ENCODE measurements at regions not wholly inside any gene's neighbourhood (a gene's known extent, or its start where the extent isn't known, plus 50 kb on each side); places are given as distances from the start of the nearest gene placed in this dataset.

GRCh38 chr16:66260522-66261254 lies 105.8 kb upstream of the CDH5 start:
- H3K27ac Mint-ChIP-seq: no peak overlapping the region
- no peaks in the 10 kb centered on the region for H3K36me3 Mint-ChIP-seq (ENCODE audit: low read depth)
- no peak overlapping the region for H3K4me3 Mint-ChIP-seq
- H3K9me3 Mint-ChIP-seq: no peaks in the 10 kb centered on the region
- H3K4me1 Mint-ChIP-seq (ENCODE audit: low read depth): peaks cover 9% of the 10 kb centered on the region
- no peak for DNase-seq
- H3K27me3 Mint-ChIP-seq (ENCODE audit: insufficient read depth): peaks cover 12% of the 10 kb centered on the region
- TF ChIP-seq CTCF (IDR thresholded peaks at IDR 0.05): no peak

GRCh38 chr16:66258916-66259845 lies 107.3 kb upstream of the CDH5 start:
- TF ChIP-seq CTCF (IDR thresholded peaks at IDR 0.05): no peak
- H3K4me1 Mint-ChIP-seq (ENCODE audit: low read depth): peaks cover 9% of the 10 kb centered on the region
- no peak overlapping the region for H3K27ac Mint-ChIP-seq
- H3K9me3 Mint-ChIP-seq: no peaks in the 10 kb centered on the region
- no peaks in the 10 kb centered on the region for H3K36me3 Mint-ChIP-seq (ENCODE audit: low read depth)
- H3K4me3 Mint-ChIP-seq: no peak overlapping the region
- peaks cover 14% of the 10 kb centered on the region for H3K27me3 Mint-ChIP-seq (ENCODE audit: insufficient read depth)
- no peak for DNase-seq

GRCh38 chr16:66256919-66257318 lies 109.6 kb upstream of the CDH5 start:
- no peaks in the 10 kb centered on the region for H3K9me3 Mint-ChIP-seq
- H3K27me3 Mint-ChIP-seq (ENCODE audit: insufficient read depth): peaks cover 10% of the 10 kb centered on the region
- H3K4me3 Mint-ChIP-seq: no peak overlapping the region
- DNase-seq: no peak
- no peak overlapping the region for H3K27ac Mint-ChIP-seq
- H3K36me3 Mint-ChIP-seq (ENCODE audit: low read depth): no peaks in the 10 kb centered on the region
- H3K4me1 Mint-ChIP-seq (ENCODE audit: low read depth): no peaks in the 10 kb centered on the region
- no peak for TF ChIP-seq CTCF (IDR thresholded peaks at IDR 0.05)

DNA sequence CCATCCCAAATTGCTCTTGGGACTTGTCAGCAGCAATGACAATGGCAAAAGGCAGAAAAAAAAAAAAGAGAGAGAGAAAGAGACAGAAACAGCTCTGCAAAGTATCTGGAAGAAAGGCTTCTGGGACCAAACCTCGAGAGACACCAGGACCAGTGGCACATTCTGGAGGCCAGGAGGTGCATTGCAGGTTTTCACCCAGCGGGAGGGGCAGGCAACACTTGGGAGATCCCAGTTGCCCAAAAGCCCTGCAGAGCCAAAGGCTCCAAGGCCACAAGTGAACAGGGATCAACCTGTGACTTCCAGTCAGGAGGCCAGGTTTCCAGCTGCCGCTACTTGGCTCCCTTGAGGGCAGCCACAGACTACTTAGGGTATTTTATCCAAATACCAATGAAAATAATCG lies 110.8 kb upstream of the CDH5 start:
- no peak for DNase-seq
- no peaks in the 10 kb centered on the region for H3K9me3 Mint-ChIP-seq
- peaks cover 17% of the 10 kb centered on the region for H3K27me3 Mint-ChIP-seq (ENCODE audit: insufficient read depth)
- peaks cover 10% of the 10 kb centered on the region for H3K4me1 Mint-ChIP-seq (ENCODE audit: low read depth)
- no peak for TF ChIP-seq CTCF (IDR thresholded peaks at IDR 0.05)
- no peak overlapping the region for H3K27ac Mint-ChIP-seq
- no peaks in the 10 kb centered on the region for H3K36me3 Mint-ChIP-seq (ENCODE audit: low read depth)
- no peak overlapping the region for H3K4me3 Mint-ChIP-seq

- peak; percentile 30 for DNase-seq
Measured at GRCh38 chr16:66254751-66255150, 111.7 kb upstream of the CDH5 start.

More at GRCh38 chr16:66254751-66255150, 111.7 kb upstream of the CDH5 start:
- Mint-ChIP-seq H3K36me3 (ENCODE audit: low read depth) (no peaks in the 10 kb centered on the region), H3K4me1 (ENCODE audit: low read depth) (peaks cover 14% of the 10 kb centered on the region), H3K27ac (no peak overlapping the region), H3K9me3 (no peaks in the 10 kb centered on the region), H3K4me3 (no peak overlapping the region), H3K27me3 (ENCODE audit: insufficient read depth) (peaks cover 17% of the 10 kb centered on the region)
- no peak for TF ChIP-seq CTCF (IDR thresholded peaks at IDR 0.05)
